ENCODE measurements at regions not wholly inside any gene's neighbourhood (a gene's known extent, or its start where the extent isn't known, plus 50 kb on each side); places are given as distances from the start of the nearest gene placed in this dataset.
A peak's percentile ranks its signal among the peaks of the same experiment; 100 is the strongest.

DNA sequence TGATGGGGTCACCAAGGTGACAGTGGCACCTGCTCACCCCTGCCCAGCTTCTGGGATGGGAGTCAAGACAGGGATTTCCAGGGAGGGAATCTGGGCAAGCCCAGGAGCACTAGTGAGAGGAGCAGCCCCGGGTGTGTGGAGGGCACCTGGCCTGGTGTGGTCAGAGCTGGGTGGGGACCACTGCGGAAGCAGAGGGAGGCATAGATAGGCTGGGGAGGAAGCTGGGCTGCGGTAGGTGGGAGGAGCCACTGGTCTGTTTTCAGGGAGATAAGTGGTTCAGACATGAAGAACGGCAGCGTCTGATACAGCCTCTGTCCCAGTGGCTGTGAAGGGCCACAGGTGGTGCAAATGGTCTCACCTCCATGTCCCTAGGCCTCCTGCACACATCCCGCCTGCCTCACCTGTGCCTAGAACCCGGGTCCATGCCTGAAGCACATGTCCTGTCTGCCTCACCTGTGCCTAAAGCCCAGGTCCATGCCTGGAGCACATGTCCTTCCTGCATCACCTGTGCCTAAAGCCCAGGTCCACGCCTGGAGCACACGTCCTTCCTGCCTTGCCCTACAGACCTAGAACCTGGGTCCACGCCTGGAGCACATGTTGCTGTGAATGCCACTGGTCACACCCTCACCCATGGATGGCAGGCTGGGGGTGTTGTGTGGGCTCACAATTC is 325.9 kb upstream of the AJAP1 start:
- no peak for FAIRE-seq
- Histone ChIP-seq H3K36me3 (ENCODE audit: control insufficient read depth in 2 of 2, extremely low read depth in 1 of 2, insufficient read depth in 2 of 2, low read length in 2 of 2) (no peaks in the 10 kb centered on the region), H3K27ac (ENCODE audit: insufficient read depth, low read depth, low read length) (no peak overlapping the region), H3K4me2 (ENCODE audit: insufficient read depth, low read length) (no peak overlapping the region), H3K27me3 (ENCODE audit: control insufficient read depth in 2 of 2, insufficient read depth in 2 of 2, low read length in 2 of 2) (no peaks in the 10 kb centered on the region), H3K9me1 (replicated peaks; ENCODE audit: control insufficient read depth, extremely low read depth, insufficient read depth, low read length) (no peaks in the 10 kb centered on the region), H4K20me1 (replicated peaks; ENCODE audit: control insufficient read depth, extremely low read depth, insufficient read depth, low read length) (no peaks in the 10 kb centered on the region), H3K4me1 (ENCODE audit: control insufficient read depth, extremely low read depth, insufficient read depth, low read length) (no peaks in the 10 kb centered on the region), H3K9ac (replicated peaks; ENCODE audit: extremely low read depth, insufficient read depth, low read length) (no peak overlapping the region), H3K79me2 (ENCODE audit: control insufficient read depth, insufficient read depth, low read length) (no peaks in the 10 kb centered on the region), H3K4me3 (replicated peaks in 1 of 3; ENCODE audit: insufficient read depth in 1 of 3, low read depth in 1 of 3, low read length in 3 of 3) (no peak overlapping the region), H2AFZ (ENCODE audit: low read depth, low read length) (no peak overlapping the region), H3K9me3 (replicated peaks; ENCODE audit: control insufficient read depth, insufficient read depth, low read length) (peaks cover 10% of the 10 kb centered on the region)
- intact Hi-C loops (cut with micrococcal nuclease), result no loop called here
- ChIA-PET CTCF (no interaction called here), POLR2A (no interaction called here)
- TF ChIP-seq, protein P1, sequence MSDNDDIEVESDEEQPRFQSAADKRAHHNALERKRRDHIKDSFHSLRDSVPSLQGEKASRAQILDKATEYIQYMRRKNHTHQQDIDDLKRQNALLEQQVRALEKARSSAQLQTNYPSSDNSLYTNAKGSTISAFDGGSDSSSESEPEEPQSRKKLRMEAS (IDR thresholded peaks at IDR 0.05; ENCODE audit: insufficient read depth, insufficient read length), result peak; percentile 13
- TF ChIP-seq FOS (IDR thresholded peaks at IDR 0.05; ENCODE audit: borderline replicate concordance, insufficient read depth, low read length), result no peak
- dilution Hi-C loops (cut with MboI; ENCODE audit: extremely low pct_ligation_motif_present, low sequenced_read_pairs), result no loop called here
- no TSS peak for BruUV-seq (replicated peaks)
- no peak for DNase-seq (ENCODE audit: low read depth, low spot score)

GRCh38 chr1:4330805-4331766 is 323.3 kb upstream of the AJAP1 start:
- H3K36me3 ChIP-seq (ENCODE audit: control insufficient read depth in 2 of 2, extremely low read depth in 1 of 2, insufficient read depth in 2 of 2, low read length in 2 of 2), result no peaks in the 10 kb centered on the region
- no peaks in the 10 kb centered on the region for H3K9me1 ChIP-seq (replicated peaks; ENCODE audit: control insufficient read depth, extremely low read depth, insufficient read depth, low read length)
- H2AFZ ChIP-seq (ENCODE audit: low read depth, low read length), result no peak overlapping the region
- H3K4me3 ChIP-seq (replicated peaks in 1 of 3; ENCODE audit: insufficient read depth in 1 of 3, low read depth in 1 of 3, low read length in 3 of 3), result no peak overlapping the region
- H4K20me1 ChIP-seq (replicated peaks; ENCODE audit: control insufficient read depth, extremely low read depth, insufficient read depth, low read length), result no peaks in the 10 kb centered on the region
- intact Hi-C loops (cut with micrococcal nuclease), result no loop called here
- no peak overlapping the region for H3K27ac ChIP-seq (ENCODE audit: insufficient read depth, low read depth, low read length)
- dilution Hi-C loops (cut with MboI; ENCODE audit: extremely low pct_ligation_motif_present, low sequenced_read_pairs), result no loop called here
- H3K9me3 ChIP-seq (replicated peaks; ENCODE audit: control insufficient read depth, insufficient read depth, low read length), result peaks cover 13% of the 10 kb centered on the region
- H3K4me1 ChIP-seq (ENCODE audit: control insufficient read depth, extremely low read depth, insufficient read depth, low read length), result no peaks in the 10 kb centered on the region
- POLR2A ChIA-PET, result no interaction called here
- no peak for FAIRE-seq
- H3K9ac ChIP-seq (replicated peaks; ENCODE audit: extremely low read depth, insufficient read depth, low read length), result no peak overlapping the region
- H3K4me2 ChIP-seq (ENCODE audit: insufficient read depth, low read length), result no peak overlapping the region
- DNase-seq (ENCODE audit: low read depth, low spot score), result no peak
- no peaks in the 10 kb centered on the region for H3K79me2 ChIP-seq (ENCODE audit: control insufficient read depth, insufficient read depth, low read length)
- no TSS peak for BruUV-seq (replicated peaks)
- TF ChIP-seq POLR2AphosphoS5 (IDR thresholded peaks at IDR 0.05; ENCODE audit: insufficient read depth, low read depth, low read length) (no peak), GATA2 (IDR thresholded peaks at IDR 0.05; ENCODE audit: insufficient read depth, insufficient read length, low read depth, low read length) (no peak), FOS (IDR thresholded peaks at IDR 0.05; ENCODE audit: borderline replicate concordance, insufficient read depth, low read length) (no peak), EZH2 (IDR thresholded peaks at IDR 0.05; ENCODE audit: borderline replicate concordance, low read depth, low read length, severe bottlenecking) (no peak), POLR2A (IDR thresholded peaks at IDR 0.05; ENCODE audit: low read depth, low read length) (no peak), MYC (IDR thresholded peaks at IDR 0.05; ENCODE audit: low read depth, low read length) (no peak), JUN (IDR thresholded peaks at IDR 0.05; ENCODE audit: borderline replicate concordance, insufficient read depth, insufficient read length, low read depth) (no peak)
- TF ChIP-seq, protein P1 (IDR thresholded peaks at IDR 0.05; ENCODE audit: insufficient read depth, insufficient read length), result no peak
- TF ChIP-seq, protein P2, sequence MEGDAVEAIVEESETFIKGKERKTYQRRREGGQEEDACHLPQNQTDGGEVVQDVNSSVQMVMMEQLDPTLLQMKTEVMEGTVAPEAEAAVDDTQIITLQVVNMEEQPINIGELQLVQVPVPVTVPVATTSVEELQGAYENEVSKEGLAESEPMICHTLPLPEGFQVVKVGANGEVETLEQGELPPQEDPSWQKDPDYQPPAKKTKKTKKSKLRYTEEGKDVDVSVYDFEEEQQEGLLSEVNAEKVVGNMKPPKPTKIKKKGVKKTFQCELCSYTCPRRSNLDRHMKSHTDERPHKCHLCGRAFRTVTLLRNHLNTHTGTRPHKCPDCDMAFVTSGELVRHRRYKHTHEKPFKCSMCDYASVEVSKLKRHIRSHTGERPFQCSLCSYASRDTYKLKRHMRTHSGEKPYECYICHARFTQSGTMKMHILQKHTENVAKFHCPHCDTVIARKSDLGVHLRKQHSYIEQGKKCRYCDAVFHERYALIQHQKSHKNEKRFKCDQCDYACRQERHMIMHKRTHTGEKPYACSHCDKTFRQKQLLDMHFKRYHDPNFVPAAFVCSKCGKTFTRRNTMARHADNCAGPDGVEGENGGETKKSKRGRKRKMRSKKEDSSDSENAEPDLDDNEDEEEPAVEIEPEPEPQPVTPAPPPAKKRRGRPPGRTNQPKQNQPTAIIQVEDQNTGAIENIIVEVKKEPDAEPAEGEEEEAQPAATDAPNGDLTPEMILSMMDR (IDR thresholded peaks at IDR 0.05; ENCODE audit: extremely low read depth in 1 of 2, insufficient read depth in 1 of 2, low read depth in 1 of 2, low read length in 2 of 2), result no peak
- H3K27me3 ChIP-seq (ENCODE audit: control insufficient read depth in 2 of 2, insufficient read depth in 2 of 2, low read length in 2 of 2), result no peaks in the 10 kb centered on the region
- CTCF ChIA-PET, result no interaction called here
